ENCODE measurements at regions not wholly inside any gene's neighbourhood (a gene's known extent, or its start where the extent isn't known, plus 50 kb on each side); places are given as distances from the start of the nearest gene placed in this dataset.

DNA sequence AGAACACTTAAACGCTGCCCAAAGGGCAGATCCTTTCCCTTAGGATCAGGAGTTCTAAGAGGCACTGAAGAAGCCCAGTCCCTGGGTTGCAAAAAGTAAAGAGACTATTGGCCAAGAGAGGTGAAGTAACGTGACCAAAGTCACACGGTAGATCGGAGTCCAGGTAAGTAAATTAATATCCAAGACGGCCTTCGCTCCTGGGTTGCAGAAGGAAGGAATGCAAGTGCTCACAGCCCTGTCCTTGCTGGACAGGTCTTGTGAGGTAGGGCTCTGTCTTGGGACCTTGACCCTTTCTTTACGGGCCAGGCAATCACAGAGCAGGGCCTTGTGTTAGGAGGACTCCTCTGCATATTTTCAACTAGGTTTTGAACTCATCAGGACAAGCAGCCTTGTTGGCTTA, 243.7 kb upstream of the PDE10A start:
- TF ChIP-seq, protein P1, sequence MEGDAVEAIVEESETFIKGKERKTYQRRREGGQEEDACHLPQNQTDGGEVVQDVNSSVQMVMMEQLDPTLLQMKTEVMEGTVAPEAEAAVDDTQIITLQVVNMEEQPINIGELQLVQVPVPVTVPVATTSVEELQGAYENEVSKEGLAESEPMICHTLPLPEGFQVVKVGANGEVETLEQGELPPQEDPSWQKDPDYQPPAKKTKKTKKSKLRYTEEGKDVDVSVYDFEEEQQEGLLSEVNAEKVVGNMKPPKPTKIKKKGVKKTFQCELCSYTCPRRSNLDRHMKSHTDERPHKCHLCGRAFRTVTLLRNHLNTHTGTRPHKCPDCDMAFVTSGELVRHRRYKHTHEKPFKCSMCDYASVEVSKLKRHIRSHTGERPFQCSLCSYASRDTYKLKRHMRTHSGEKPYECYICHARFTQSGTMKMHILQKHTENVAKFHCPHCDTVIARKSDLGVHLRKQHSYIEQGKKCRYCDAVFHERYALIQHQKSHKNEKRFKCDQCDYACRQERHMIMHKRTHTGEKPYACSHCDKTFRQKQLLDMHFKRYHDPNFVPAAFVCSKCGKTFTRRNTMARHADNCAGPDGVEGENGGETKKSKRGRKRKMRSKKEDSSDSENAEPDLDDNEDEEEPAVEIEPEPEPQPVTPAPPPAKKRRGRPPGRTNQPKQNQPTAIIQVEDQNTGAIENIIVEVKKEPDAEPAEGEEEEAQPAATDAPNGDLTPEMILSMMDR (IDR thresholded peaks at IDR 0.05; ENCODE audit: poor library complexity, severe bottlenecking) = no peak
- TF ChIP-seq POLR2AphosphoS5 (IDR thresholded peaks at IDR 0.05) (no peak), EP300 (conservative IDR thresholded peaks at IDR 0.05; ENCODE audit: poor library complexity, severe bottlenecking) (no peak), EZH2 (IDR thresholded peaks at IDR 0.05; ENCODE audit: borderline replicate concordance, insufficient read depth, low read length, poor library complexity, severe bottlenecking) (no peak), MXI1 (conservative IDR thresholded peaks at IDR 0.05; ENCODE audit: poor library complexity, severe bottlenecking) (no peak), TAF1 (IDR thresholded peaks at IDR 0.05; ENCODE audit: low read depth) (no peak)
- TF ChIP-seq, protein P2, sequence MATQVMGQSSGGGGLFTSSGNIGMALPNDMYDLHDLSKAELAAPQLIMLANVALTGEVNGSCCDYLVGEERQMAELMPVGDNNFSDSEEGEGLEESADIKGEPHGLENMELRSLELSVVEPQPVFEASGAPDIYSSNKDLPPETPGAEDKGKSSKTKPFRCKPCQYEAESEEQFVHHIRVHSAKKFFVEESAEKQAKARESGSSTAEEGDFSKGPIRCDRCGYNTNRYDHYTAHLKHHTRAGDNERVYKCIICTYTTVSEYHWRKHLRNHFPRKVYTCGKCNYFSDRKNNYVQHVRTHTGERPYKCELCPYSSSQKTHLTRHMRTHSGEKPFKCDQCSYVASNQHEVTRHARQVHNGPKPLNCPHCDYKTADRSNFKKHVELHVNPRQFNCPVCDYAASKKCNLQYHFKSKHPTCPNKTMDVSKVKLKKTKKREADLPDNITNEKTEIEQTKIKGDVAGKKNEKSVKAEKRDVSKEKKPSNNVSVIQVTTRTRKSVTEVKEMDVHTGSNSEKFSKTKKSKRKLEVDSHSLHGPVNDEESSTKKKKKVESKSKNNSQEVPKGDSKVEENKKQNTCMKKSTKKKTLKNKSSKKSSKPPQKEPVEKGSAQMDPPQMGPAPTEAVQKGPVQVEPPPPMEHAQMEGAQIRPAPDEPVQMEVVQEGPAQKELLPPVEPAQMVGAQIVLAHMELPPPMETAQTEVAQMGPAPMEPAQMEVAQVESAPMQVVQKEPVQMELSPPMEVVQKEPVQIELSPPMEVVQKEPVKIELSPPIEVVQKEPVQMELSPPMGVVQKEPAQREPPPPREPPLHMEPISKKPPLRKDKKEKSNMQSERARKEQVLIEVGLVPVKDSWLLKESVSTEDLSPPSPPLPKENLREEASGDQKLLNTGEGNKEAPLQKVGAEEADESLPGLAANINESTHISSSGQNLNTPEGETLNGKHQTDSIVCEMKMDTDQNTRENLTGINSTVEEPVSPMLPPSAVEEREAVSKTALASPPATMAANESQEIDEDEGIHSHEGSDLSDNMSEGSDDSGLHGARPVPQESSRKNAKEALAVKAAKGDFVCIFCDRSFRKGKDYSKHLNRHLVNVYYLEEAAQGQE (IDR thresholded peaks at IDR 0.05; ENCODE audit: borderline replicate concordance) = no peak

Measured in neural cell (in vitro differentiated cells).